PFSK-1 (cell line): ENCODE measurements at regions not wholly inside any gene's neighbourhood (a gene's known extent, or its start where the extent isn't known, plus 50 kb on each side); places are given as distances from the start of the nearest gene placed in this dataset.

Experiments used
- FOXP2 ChIP-seq: optimal IDR thresholded peaks from 2 replicates; pipeline ENCODE3; 2011; ENCODE audit warnings: borderline replicate concordance, control low read depth, inconsistent platforms; ENCODE audit not compliant: insufficient read depth; ENCODE audit errors: extremely low read length, extremely low read depth
- POLR2AphosphoS5 ChIP-seq: IDR thresholded peaks from 2 replicates; pipeline ENCODE4 v1.6.1; 2012; ENCODE audit warnings: low read depth, mild to moderate bottlenecking, control low read depth, low read length, moderate library complexity
- SIN3A ChIP-seq: IDR thresholded peaks from 2 replicates; pipeline ENCODE4 v1.6.1; 2012; ENCODE audit warnings: mild to moderate bottlenecking, low read length, moderate library complexity, borderline replicate concordance; ENCODE audit not compliant: insufficient read depth
- TAF1 ChIP-seq: IDR thresholded peaks from 2 replicates; pipeline ENCODE4 v1.6.1; 2012; ENCODE audit warnings: low read length, control low read depth, borderline replicate concordance; ENCODE audit not compliant: insufficient read depth
- TF ChIP-seq, protein P1 (sequence below), 2 experiments: IDR thresholded peaks; 2 replicates each; pipeline versions ENCODE4 v1.6.1 to v1.8.0; 2011 to 2012; ENCODE audit warnings: low read depth in 2 of 2, low read length in 2 of 2, control low read depth in 1 of 2, inconsistent platforms in 1 of 2, mild to moderate bottlenecking in 1 of 2, moderate library complexity in 1 of 2; ENCODE audit not compliant: insufficient read depth in 1 of 2

DNA sequence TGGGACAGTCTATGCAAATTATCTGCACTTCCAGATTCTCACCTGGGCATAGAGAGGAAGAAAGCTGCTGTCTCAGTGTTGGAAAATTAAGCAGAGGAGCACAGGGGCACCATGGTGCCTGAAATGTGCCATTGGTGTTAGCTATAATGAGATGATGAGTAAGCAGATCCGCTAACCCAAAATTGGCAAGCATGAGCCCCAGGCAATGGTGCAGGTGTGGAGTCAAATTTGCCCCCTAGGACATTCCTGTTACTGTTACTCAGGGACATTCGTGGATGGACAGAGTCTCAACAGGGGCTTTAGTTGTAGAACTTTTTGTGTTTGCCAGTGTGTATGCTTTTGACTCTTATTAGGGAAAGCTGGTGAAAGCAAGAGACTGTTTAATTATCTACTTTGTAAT lies 385.2 kb upstream of the KLF6 start:
- TF ChIP-seq FOXP2, result no peak

DNA sequence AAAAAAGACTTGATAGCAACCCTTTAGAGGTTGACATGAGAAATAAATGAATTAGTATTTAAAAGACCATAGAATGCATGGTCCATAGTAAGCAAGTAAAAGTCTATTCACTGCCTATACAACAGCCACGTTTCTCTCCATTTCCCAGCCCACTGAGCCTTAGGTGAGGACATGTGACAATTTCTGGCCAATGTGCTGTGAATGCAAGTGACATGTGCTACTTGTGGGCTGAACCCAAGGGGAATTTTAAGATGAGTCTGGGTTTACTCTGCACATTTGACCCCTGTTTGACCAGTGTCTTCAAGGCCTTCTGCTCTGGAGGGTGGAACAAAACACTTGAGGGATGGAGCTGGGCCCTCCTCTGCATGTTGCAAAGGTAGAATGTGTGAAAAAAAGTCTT lies 384.4 kb upstream of the KLF6 start:
- TF ChIP-seq TAF1 (no peak), POLR2AphosphoS5 (no peak), SIN3A (no peak), FOXP2 (no peak)
- TF ChIP-seq, protein P1, sequence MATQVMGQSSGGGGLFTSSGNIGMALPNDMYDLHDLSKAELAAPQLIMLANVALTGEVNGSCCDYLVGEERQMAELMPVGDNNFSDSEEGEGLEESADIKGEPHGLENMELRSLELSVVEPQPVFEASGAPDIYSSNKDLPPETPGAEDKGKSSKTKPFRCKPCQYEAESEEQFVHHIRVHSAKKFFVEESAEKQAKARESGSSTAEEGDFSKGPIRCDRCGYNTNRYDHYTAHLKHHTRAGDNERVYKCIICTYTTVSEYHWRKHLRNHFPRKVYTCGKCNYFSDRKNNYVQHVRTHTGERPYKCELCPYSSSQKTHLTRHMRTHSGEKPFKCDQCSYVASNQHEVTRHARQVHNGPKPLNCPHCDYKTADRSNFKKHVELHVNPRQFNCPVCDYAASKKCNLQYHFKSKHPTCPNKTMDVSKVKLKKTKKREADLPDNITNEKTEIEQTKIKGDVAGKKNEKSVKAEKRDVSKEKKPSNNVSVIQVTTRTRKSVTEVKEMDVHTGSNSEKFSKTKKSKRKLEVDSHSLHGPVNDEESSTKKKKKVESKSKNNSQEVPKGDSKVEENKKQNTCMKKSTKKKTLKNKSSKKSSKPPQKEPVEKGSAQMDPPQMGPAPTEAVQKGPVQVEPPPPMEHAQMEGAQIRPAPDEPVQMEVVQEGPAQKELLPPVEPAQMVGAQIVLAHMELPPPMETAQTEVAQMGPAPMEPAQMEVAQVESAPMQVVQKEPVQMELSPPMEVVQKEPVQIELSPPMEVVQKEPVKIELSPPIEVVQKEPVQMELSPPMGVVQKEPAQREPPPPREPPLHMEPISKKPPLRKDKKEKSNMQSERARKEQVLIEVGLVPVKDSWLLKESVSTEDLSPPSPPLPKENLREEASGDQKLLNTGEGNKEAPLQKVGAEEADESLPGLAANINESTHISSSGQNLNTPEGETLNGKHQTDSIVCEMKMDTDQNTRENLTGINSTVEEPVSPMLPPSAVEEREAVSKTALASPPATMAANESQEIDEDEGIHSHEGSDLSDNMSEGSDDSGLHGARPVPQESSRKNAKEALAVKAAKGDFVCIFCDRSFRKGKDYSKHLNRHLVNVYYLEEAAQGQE (IDR thresholded peaks at IDR 0.05; ENCODE audit: insufficient read depth in 1 of 2, low read depth in 2 of 2, low read length in 2 of 2), result no peak

DNA sequence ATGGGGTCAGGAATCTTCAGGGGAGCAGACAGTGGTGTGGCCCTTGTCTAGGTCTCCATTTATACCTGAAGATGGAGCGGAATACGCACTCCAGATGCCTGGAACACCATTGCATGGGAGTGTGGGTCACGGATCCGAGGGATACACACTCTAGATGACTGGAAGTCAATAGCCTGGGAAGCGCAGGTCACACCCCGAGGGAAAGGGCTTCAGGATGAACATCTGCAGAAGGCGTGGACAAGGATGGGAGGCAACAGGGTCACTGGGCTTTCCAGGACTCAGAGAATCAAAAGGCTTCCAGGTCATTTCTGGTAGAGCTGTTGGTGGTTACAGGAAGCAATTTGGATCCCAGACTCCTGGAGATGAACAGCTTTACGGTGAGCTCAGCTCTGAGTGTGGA lies 382.2 kb upstream of the KLF6 start:
- TF ChIP-seq TAF1 (no peak), FOXP2 (no peak), SIN3A (no peak), POLR2AphosphoS5 (no peak)
- TF ChIP-seq, protein P1 (IDR thresholded peaks at IDR 0.05; ENCODE audit: insufficient read depth in 1 of 2, low read depth in 2 of 2, low read length in 2 of 2), result no peak

DNA sequence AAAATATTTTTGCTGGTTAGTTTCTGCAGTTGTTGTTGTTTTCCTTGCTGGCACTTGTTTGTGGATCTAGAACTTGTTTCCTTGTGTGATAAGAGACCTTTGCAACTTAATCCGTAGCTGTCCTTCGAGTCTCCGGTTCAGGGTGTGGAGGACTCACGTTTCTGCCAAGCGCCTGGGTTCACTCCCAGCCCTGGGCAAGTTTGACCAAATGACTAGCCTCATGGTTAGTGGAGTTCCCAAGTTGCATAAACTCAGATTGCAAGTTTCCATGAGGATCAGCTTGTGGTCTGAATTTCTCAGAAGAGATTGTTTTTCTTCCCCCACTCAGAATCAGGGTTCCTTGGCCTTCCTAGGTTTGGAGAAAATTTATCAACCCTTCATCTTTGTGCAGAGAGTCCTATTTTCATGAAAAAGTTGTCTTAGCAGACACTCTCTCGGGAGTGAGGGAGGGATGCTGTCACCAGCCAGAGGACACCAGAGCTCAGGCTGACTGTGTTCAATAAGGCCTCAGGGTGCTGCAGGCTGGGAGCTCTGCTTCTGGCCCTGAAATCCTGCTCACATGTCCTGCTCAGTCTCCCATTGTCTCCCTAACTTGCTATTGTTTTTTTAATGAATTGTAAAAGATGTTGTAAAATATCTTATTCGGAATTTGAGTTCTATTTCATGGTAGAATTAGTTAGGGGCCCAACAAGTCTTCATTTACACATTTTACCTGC lies 377.7 kb upstream of the KLF6 start:
- TF ChIP-seq, protein P1 (IDR thresholded peaks at IDR 0.05; ENCODE audit: insufficient read depth in 1 of 2, low read depth in 2 of 2, low read length in 2 of 2), result no peak
- no peak for TF ChIP-seq FOXP2
- TF ChIP-seq POLR2AphosphoS5, result no peak
- no peak for TF ChIP-seq TAF1
- no peak for TF ChIP-seq SIN3A

DNA sequence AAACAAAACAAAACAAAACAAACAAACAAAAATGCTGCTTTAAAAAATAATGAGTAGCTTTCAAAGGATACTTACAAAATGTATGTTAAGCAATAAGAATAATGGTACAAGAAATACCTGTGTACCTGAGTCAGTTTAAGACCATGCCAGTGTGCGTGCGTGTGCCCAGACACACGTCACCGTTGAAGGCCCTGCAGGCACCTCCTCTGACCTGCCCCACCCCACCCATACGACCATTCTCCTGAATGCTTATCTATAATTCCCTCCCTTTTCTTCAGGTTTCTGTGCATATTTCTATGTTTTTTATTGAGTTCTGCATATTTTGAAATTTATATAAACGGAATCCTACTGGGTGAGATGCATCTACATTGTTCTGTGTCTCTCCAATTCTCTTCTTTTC lies 374.2 kb upstream of the KLF6 start:
- TF ChIP-seq, protein P1 (IDR thresholded peaks at IDR 0.05; ENCODE audit: insufficient read depth in 1 of 2, low read depth in 2 of 2, low read length in 2 of 2), result no peak
- TF ChIP-seq TAF1 (no peak), FOXP2 (no peak), POLR2AphosphoS5 (no peak), SIN3A (no peak)
